ENCODE measurements at regions not wholly inside any gene's neighbourhood (a gene's known extent, or its start where the extent isn't known, plus 50 kb on each side); places are given as distances from the start of the nearest gene placed in this dataset.

DNA sequence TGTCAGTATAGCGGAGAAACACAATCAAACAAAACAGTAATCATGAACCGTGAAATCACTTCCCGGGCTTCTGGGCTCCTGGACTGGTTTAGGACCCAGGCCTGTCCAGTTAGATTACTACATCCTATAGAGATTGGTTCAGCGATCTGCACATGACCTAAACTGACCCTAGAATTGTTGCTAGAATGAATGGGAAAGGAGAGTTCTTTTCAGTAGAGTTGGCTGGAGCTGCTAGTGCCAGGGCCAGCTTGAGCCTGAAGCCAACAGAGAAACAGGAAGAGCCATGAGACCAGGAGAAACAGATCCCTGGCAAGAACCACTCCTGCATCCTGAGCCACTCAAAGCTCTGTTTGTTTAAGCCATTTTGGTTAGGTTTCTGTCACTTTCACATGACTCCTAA is 474.3 kb upstream of the C1orf87 start:
- H3K27ac ChIP-seq (ENCODE audit: extremely low read depth, low read depth, low read length): no peak overlapping the region
- no peaks in the 10 kb centered on the region for H3K9me3 ChIP-seq (ENCODE audit: control insufficient read depth, insufficient read depth, low read depth, low read length)
- CTCF ChIA-PET: no interaction called here
- POLR2A ChIA-PET: no interaction called here
- no peaks in the 10 kb centered on the region for H3K4me1 ChIP-seq (ENCODE audit: control insufficient read depth, insufficient read depth, low read length)
- no peak for TF ChIP-seq ZNF776 (tag by site-specific recombination; IDR thresholded peaks at IDR 0.05; ENCODE audit: borderline replicate concordance)
- no peak for TF ChIP-seq ZNF555 (tag by site-specific recombination; conservative IDR thresholded peaks at IDR 0.05)
- no peak for TF ChIP-seq ZNF274 (IDR thresholded peaks at IDR 0.05; ENCODE audit: low read length)
- no peak for TF ChIP-seq ZNF274 (tag by site-specific recombination; IDR thresholded peaks at IDR 0.05; ENCODE audit: borderline replicate concordance)
- TF ChIP-seq ZNF10 (tag by site-specific recombination; IDR thresholded peaks at IDR 0.05): no peak
- TF ChIP-seq ZNF610 (tag by site-specific recombination; IDR thresholded peaks at IDR 0.05; ENCODE audit: borderline replicate concordance): no peak
- no peak for TF ChIP-seq ZBTB21 (tag by site-specific recombination; IDR thresholded peaks at IDR 0.05)
- no peak for TF ChIP-seq ZNF394 (tag by site-specific recombination; IDR thresholded peaks at IDR 0.05; ENCODE audit: borderline replicate concordance)
- TF ChIP-seq ZNF560 (tag by site-specific recombination; IDR thresholded peaks at IDR 0.05; ENCODE audit: borderline replicate concordance): no peak
- TF ChIP-seq, protein P1, sequence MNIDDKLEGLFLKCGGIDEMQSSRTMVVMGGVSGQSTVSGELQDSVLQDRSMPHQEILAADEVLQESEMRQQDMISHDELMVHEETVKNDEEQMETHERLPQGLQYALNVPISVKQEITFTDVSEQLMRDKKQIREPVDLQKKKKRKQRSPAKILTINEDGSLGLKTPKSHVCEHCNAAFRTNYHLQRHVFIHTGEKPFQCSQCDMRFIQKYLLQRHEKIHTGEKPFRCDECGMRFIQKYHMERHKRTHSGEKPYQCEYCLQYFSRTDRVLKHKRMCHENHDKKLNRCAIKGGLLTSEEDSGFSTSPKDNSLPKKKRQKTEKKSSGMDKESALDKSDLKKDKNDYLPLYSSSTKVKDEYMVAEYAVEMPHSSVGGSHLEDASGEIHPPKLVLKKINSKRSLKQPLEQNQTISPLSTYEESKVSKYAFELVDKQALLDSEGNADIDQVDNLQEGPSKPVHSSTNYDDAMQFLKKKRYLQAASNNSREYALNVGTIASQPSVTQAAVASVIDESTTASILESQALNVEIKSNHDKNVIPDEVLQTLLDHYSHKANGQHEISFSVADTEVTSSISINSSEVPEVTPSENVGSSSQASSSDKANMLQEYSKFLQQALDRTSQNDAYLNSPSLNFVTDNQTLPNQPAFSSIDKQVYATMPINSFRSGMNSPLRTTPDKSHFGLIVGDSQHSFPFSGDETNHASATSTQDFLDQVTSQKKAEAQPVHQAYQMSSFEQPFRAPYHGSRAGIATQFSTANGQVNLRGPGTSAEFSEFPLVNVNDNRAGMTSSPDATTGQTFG (tag by site-specific recombination; IDR thresholded peaks at IDR 0.05; ENCODE audit: borderline replicate concordance): no peak
- TF ChIP-seq ZNF140 (tag by site-specific recombination; IDR thresholded peaks at IDR 0.05): no peak
- TF ChIP-seq, protein P2, sequence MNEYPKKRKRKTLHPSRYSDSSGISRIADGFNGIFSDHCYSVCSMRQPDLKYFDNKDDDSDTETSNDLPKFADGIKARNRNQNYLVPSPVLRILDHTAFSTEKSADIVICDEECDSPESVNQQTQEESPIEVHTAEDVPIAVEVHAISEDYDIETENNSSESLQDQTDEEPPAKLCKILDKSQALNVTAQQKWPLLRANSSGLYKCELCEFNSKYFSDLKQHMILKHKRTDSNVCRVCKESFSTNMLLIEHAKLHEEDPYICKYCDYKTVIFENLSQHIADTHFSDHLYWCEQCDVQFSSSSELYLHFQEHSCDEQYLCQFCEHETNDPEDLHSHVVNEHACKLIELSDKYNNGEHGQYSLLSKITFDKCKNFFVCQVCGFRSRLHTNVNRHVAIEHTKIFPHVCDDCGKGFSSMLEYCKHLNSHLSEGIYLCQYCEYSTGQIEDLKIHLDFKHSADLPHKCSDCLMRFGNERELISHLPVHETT (tag by site-specific recombination; IDR thresholded peaks at IDR 0.05): no peak
- no peak for TF ChIP-seq ZNF791 (tag by site-specific recombination; IDR thresholded peaks at IDR 0.05)
- TF ChIP-seq, protein P3, sequence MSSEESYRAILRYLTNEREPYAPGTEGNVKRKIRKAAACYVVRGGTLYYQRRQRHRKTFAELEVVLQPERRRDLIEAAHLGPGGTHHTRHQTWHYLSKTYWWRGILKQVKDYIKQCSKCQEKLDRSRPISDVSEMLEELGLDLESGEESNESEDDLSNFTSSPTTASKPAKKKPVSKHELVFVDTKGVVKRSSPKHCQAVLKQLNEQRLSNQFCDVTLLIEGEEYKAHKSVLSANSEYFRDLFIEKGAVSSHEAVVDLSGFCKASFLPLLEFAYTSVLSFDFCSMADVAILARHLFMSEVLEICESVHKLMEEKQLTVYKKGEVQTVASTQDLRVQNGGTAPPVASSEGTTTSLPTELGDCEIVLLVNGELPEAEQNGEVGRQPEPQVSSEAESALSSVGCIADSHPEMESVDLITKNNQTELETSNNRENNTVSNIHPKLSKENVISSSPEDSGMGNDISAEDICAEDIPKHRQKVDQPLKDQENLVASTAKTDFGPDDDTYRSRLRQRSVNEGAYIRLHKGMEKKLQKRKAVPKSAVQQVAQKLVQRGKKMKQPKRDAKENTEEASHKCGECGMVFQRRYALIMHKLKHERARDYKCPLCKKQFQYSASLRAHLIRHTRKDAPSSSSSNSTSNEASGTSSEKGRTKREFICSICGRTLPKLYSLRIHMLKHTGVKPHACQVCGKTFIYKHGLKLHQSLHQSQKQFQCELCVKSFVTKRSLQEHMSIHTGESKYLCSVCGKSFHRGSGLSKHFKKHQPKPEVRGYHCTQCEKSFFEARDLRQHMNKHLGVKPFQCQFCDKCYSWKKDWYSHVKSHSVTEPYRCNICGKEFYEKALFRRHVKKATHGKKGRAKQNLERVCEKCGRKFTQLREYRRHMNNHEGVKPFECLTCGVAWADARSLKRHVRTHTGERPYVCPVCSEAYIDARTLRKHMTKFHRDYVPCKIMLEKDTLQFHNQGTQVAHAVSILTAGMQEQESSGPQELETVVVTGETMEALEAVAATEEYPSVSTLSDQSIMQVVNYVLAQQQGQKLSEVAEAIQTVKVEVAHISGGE (tag by site-specific recombination; conservative IDR thresholded peaks at IDR 0.05; ENCODE audit: low read depth): no peak
- TF ChIP-seq ZNF843 (tag by site-specific recombination; IDR thresholded peaks at IDR 0.05): no peak
- TF ChIP-seq ZNF664 (tag by site-specific recombination; IDR thresholded peaks at IDR 0.05): no peak
- no peak for TF ChIP-seq ZNF549 (tag by site-specific recombination; IDR thresholded peaks at IDR 0.05)
- no peaks in the 10 kb centered on the region for H3K36me3 ChIP-seq (ENCODE audit: control insufficient read depth in 2 of 2, insufficient read depth in 1 of 2, low read length in 2 of 2)
- no peak overlapping the region for H3K4me3 ChIP-seq (ENCODE audit: low read depth, low read length)

DNA sequence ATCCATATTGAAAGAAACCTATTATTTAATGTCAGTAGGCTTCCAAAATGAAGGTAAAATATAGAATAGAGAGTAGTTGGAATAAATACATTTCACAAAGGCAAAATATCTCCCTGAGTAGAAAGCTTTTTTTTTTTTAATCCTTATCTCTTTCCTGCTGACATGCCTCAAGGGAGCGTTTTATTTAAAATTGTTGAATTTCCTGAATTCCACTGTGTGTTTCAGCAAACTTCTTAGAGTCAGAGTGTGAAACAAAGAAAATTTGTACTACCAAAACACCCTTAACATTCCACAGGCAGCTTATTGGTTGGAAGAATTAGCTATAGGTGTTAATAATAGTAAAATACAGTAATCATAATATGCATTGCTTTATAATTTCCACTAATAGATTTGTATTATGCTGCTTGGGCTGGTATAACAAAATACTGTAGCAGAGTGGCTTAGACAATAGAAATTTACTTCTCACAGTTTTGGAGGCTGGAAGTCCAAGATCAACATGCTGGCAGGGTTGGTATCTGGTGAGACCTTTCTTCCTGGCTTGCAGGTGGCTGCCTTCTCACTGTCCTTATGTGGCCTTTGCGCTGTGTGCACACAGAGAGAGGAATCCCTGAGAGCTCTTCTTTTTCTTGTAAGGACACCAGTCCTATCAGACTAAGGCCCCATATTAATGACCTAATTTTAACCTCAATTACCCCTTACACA is 468.4 kb upstream of the C1orf87 start:
- no peak for TF ChIP-seq GLI4 (tag by site-specific recombination; IDR thresholded peaks at IDR 0.05)
- TF ChIP-seq KLF16 (tag by site-specific recombination; IDR thresholded peaks at IDR 0.05): no peak
- TF ChIP-seq OVOL3 (tag by site-specific recombination; IDR thresholded peaks at IDR 0.05): no peak
- TF ChIP-seq ZNF76 (tag by site-specific recombination; IDR thresholded peaks at IDR 0.05; ENCODE audit: borderline replicate concordance, low read depth): no peak
- no peak for TF ChIP-seq MEIS1 (CRISPR knock-in tag; IDR thresholded peaks at IDR 0.05; ENCODE audit: borderline replicate concordance)
- TF ChIP-seq ZNF514 (tag by site-specific recombination; IDR thresholded peaks at IDR 0.05): no peak
- Histone ChIP-seq H3K4me3 (ENCODE audit: low read depth, low read length) (no peak overlapping the region), H3K27ac (ENCODE audit: extremely low read depth, low read depth, low read length) (no peak overlapping the region), H3K9me3 (ENCODE audit: control insufficient read depth, insufficient read depth, low read depth, low read length) (no peaks in the 10 kb centered on the region), H3K36me3 (ENCODE audit: control insufficient read depth in 2 of 2, insufficient read depth in 1 of 2, low read length in 2 of 2) (no peaks in the 10 kb centered on the region), H3K4me1 (ENCODE audit: control insufficient read depth, insufficient read depth, low read length) (no peaks in the 10 kb centered on the region)
- POLR2A ChIA-PET: no interaction called here
- CTCF ChIA-PET: interaction anchor here (0.6 kb wide), 1 partner anchor 985 kb away, joined by 3 read pairs; no protein-coding TSS in a partner anchor

All from HEK293 (cell line).